ENCODE measurements at regions not wholly inside any gene's neighbourhood (a gene's known extent, or its start where the extent isn't known, plus 50 kb on each side); places are given as distances from the start of the nearest gene placed in this dataset.

DNA sequence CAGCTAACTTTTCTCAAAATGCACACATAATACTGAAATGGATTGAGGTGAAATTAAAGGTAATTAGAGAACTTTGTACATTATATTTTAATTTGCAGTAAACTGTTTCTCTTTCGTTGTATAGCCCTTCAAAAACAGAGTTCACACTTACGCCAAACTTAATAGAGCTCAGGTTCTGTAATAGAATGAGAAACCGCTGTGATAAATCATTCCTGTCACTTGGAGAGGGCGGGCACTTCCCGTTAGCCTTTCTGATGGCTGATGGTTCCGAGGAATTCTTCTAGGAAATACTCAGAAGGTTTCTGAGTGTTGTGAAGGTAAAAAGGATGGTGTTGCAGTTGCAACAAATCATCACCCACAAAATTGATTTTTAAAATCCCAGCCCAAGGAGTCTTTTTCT, 155.8 kb upstream of the ALKAL2 start:
- TF ChIP-seq, protein P1, sequence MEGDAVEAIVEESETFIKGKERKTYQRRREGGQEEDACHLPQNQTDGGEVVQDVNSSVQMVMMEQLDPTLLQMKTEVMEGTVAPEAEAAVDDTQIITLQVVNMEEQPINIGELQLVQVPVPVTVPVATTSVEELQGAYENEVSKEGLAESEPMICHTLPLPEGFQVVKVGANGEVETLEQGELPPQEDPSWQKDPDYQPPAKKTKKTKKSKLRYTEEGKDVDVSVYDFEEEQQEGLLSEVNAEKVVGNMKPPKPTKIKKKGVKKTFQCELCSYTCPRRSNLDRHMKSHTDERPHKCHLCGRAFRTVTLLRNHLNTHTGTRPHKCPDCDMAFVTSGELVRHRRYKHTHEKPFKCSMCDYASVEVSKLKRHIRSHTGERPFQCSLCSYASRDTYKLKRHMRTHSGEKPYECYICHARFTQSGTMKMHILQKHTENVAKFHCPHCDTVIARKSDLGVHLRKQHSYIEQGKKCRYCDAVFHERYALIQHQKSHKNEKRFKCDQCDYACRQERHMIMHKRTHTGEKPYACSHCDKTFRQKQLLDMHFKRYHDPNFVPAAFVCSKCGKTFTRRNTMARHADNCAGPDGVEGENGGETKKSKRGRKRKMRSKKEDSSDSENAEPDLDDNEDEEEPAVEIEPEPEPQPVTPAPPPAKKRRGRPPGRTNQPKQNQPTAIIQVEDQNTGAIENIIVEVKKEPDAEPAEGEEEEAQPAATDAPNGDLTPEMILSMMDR (IDR thresholded peaks at IDR 0.05), result no peak
- TF ChIP-seq POLR2A (IDR thresholded peaks at IDR 0.05), result no peak

All from thyroid gland (tissue), 4 donors.